CD4-positive, alpha-beta T cell treated with Interferon alpha-2 for 1 hour (primary cell): ENCODE measurements at regions not wholly inside any gene's neighbourhood (a gene's known extent, or its start where the extent isn't known, plus 50 kb on each side); places are given as distances from the start of the nearest gene placed in this dataset.

ENCODE experiments used
- DNase-seq, 2 donors: peaks; one replicate each; pipeline ENCODE4 v3.0.0-alpha.2; 2020 to 2022

DNA sequence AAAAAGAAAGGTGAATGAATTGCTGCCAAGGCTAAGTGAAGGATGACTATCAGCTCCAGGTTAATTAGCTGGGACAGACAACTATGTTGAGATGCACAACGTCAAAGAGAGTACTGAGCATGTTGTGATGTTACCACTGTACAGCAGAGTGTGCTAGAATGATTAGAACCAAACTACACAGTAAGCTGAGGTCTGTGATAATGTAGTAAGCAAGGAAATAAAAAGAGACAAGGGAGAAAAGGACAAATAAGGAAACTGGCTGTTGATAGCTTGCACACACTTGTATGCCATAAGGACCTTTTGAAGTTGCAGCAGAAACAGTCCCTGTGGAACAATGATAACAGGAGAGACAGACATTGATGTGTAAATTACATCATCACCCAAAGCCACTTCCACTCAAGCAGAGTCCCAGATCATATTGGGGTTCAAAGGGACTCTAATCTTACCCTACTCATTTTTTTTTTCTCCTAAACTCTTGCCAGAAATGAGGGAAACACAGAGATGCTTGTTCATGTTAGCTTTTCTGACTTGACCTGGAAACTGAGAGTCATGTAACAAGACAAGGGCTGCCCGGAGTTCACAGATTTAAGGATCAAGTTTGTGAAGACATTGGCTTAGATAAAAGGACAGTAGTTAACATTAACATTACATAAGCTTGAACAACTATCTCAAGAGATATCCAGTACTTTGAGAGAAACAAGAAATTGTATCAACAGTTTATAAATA lies 189.9 kb downstream of the CENPW start:
- no peak for DNase-seq

GRCh38 chr6:126530775-126531174 lies 190.9 kb downstream of the CENPW start:
- no peak for DNase-seq

DNA sequence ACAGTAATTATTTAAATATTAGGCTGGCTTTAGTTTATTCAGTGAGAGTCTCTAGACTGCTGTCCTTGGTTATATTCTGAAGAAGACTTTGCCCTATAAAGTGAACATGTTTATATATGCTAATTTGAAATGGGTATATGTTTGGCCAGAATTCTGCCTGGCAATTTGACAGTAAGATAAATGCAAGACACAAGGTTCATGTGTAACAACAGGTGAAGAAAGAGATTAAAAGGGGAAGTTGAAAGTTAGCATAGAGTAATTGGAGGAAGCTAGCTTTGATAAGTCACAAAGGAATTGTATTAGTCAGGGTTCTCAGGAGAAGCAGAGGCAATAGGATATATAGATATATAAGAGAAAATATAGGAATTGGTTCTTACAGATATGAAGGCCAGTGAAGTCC lies 191.4 kb downstream of the CENPW start:
- no peak for DNase-seq

GRCh38 chr6:126531840-126532239 lies 191.9 kb downstream of the CENPW start:
- DNase-seq = no peak

GRCh38 chr6:126534401-126534800 lies 194.5 kb downstream of the CENPW start:
- no peak for DNase-seq

DNA sequence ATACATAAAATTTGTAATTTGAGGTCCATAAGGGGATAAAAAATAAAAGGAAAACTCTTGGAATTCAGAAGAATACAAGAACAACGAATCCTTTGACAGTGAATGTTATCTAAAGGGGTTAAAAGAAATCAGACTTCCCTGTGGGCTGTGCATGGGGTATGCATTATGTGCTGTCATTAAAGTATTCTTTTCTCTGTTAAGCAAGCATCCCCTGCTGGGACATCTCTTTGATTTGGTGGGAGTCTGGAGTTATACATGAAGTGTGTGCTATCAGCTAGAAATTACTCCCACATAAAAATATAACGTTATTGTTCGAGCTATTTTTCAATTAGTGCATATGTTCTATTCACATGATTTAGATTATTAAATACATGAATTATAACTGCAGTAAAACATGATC lies 195.2 kb downstream of the CENPW start:
- DNase-seq = no peak

- no peak for DNase-seq
These were observed 195.7 kb downstream of the CENPW start for GRCh38 chr6:126535595-126535994.

GRCh38 chr6:126537061-126537816 lies 197.3 kb downstream of the CENPW start:
- no peak for DNase-seq

DNA sequence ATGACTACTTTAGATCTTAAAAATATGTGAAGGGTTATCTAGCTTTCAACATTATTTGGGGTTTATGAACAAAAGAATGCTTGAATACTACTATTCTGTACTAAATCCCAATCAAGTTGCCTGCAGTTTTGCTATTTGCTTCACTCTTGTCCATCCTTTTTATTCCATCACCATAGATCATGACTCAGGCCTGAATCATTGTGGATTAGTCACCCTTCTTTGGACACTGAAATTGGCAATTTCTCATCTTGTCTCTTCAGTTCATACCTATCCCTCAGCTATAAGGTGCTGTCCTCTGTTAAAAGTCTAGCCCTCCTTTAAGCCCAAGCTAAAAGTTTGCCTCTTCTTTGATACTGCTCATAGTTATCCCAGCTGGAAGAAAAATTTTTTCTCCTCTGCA lies 199.1 kb downstream of the CENPW start:
- DNase-seq = no peak

DNA sequence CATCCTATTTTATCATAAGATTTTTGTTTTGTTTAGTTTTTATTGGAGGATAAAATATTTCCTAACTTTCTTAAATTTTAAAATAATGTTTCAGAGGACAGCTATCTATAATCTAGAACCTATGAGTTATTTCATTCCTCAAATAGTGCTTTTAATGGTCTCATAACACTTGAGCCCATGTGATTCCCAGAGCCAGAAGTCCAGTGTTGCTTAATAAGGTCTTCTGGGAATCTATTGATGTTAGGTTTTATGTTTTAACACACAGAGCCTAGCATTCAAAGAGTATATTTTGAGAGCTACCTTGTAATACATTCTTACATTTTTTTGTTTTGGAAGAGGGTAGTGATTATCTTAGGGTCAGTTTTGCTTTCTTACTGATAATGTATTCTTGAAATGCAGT lies 200.2 kb downstream of the CENPW start:
- DNase-seq = no peak

GRCh38 chr6:126541806-126542491 lies 202.0 kb downstream of the CENPW start:
- DNase-seq = no peak

- DNase-seq = no peak
These were observed 206.7 kb downstream of the CENPW start for GRCh38 chr6:126546541-126547120.

DNA sequence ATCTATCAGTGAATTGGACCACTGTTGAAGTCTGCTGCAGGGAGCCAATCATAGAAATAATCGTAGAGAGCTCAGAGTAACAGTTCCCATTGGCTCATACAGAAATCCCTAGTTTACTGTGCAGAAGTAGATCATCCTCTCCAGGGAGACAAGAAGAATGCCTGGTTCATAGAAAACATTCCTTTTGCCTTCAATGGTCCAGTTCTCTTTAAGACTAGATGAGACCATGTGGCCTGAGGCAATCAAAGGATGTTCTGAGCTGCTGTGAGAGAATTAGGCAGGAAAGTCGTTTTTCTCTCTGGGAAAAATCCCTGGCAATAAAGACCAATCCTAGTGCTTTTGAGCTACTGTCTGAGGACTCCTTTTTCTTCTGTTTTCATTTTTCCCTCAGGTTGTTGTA lies 208.4 kb downstream of the CENPW start:
- DNase-seq = no peak

GRCh38 chr6:126550323-126550722 lies 210.4 kb downstream of the CENPW start:
- DNase-seq = no peak

GRCh38 chr6:126551832-126552231 lies 211.9 kb downstream of the CENPW start:
- no peak for DNase-seq

GRCh38 chr6:126553854-126554253 lies 213.9 kb downstream of the CENPW start:
- no peak for DNase-seq

DNA sequence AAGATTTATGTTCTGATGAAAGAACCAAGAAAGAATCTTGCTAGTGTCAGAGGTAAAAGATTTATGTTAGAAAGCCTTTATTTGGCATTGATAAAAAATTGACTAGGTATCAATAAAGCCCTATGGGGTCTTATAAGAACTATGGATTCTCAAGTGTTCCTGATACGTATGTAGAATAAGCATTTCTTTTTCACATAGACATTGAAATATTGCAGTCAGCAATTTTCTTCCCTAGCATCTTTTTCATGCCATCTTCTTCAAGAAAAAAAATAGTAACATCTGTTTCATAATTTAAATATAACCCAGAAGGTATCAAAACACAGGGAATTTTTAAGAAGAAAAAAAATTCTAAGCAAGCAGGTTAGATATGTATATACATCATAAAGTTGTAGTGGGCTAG lies 230.6 kb downstream of the CENPW start:
- DNase-seq = no peak

- no peak for DNase-seq
These were observed 234.4 kb downstream of the CENPW start for GRCh38 chr6:126574301-126574700.

- DNase-seq = no peak
These were observed 241.4 kb downstream of the CENPW start for GRCh38 chr6:126581316-126581715.

- no peak for DNase-seq
These were observed 260.5 kb downstream of the CENPW start for GRCh38 chr6:126600258-126600916.

DNA sequence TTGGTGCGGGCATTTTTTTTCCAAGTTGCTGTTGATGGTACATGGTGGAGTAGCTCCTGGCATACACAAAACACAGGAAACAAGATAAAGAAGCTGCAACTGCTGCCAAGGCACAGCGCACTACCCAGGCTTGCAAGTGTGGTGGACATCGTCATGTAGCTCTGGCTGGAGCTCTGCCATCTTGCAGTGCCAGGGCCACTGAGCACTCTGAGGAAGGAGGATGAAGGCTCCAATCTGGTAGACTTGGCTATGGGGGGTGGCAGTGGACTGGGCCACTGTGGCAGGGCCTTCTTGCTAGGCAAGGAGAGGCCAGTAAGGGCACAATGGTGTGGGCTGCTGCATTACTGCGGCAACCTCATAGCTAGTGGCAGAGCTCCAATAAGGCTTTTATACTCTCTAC lies 263.5 kb downstream of the CENPW start:
- no peak for DNase-seq

DNA sequence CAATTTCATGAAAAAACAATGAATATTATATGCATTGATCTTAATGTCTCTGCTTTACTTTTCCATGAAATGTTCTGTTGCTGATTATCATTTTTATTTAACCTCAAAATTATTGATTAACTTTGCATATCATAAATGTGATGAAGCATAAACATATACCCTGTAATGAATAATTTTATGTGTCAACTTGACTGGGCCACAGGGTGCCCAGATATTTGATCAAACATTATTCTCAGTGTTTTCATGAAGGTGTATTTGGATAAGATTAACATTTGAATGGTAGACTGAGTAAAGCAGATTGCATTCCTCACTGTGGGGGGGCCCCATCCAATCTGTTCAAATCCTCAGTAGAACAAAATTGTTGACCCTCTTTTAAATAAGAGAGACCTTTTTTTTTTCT lies 265.2 kb downstream of the CENPW start:
- DNase-seq = no peak

DNA sequence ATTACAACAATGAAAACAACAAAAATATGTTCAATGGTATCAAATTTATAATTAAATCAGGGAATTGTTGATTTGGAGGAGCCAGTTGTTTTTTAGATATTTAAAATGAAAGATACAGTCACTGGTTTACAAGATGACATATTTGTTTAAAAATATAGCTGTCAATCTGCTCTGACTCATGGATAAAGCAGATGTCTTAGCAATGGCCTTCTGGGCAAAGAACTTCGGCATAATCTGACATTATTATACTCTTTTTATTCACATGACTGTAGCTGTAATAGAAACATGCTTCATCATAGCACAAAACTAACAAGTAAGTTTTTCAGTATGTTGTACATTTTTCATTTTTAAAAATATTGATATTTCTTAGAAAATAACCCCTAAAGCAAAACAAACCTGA lies 267.4 kb downstream of the CENPW start:
- no peak for DNase-seq
